B cell (primary cell): ENCODE measurements at regions not wholly inside any gene's neighbourhood (a gene's known extent, or its start where the extent isn't known, plus 50 kb on each side); places are given as distances from the start of the nearest gene placed in this dataset.

ENCODE experiments used
- CTCF ChIP-seq: fragments of 200-600 bp; IDR thresholded peaks from one replicate; pipeline ENCODE4 v1.8.0; 2022; ENCODE audit warnings: antibody characterized with exemption, mild to moderate bottlenecking
- EZH2 ChIP-seq: IDR thresholded peaks from 2 replicates; pipeline ENCODE4 v1.6.1; 2012; ENCODE audit warnings: borderline replicate concordance, low read depth, mild to moderate bottlenecking, moderate library complexity, low read length; ENCODE audit not compliant: insufficient read depth, poor library complexity, severe bottlenecking

GRCh38 chr6:155591741-155592140 is 136.1 kb upstream of the NOX3 start:
- TF ChIP-seq CTCF: no peak
- no peak for TF ChIP-seq EZH2
